Ovary (tissue), 3 donors: ENCODE measurements at regions not wholly inside any gene's neighbourhood (a gene's known extent, or its start where the extent isn't known, plus 50 kb on each side); places are given as distances from the start of the nearest gene placed in this dataset.

ENCODE experiments used
- CTCF ChIP-seq, 3 donors: fragments of 450-650 bp in 2 of 3; fragments of 200-600 bp in 1 of 3; IDR thresholded peaks; one replicate each; pipeline versions ENCODE4 v1.5.1 to v1.8.0; 2016 to 2022; ENCODE audit warnings: antibody characterized with exemption in 3 of 3, mild to moderate bottlenecking in 1 of 3
- POLR2A ChIP-seq: fragments of 450-650 bp; IDR thresholded peaks from one replicate; pipeline ENCODE4 v1.6.1; 2017; ENCODE audit warnings: antibody characterized with exemption, mild to moderate bottlenecking, moderate library complexity
- donor health status: DM: no; HTN: no; CAD: no.

GRCh38 chr10:106310596-106310995 lies 853.9 kb downstream of the SORCS1 start:
- TF ChIP-seq CTCF (IDR thresholded peaks at IDR 0.05) = no peak
- no peak for TF ChIP-seq POLR2A
